Neuronal stem cell (in vitro differentiated cells): ENCODE measurements at regions not wholly inside any gene's neighbourhood (a gene's known extent, or its start where the extent isn't known, plus 50 kb on each side); places are given as distances from the start of the nearest gene placed in this dataset.

Source experiments
- DNase-seq: peaks from one replicate; pipeline ENCODE4 v3.0.0-alpha.2; 2013; ENCODE audit warnings: low spot score
- H2AFZ ChIP-seq: one replicate; pipeline ENCODE4 v1.6.1; 2013; ENCODE audit warnings: mild to moderate bottlenecking, low read length, inconsistent platforms
- H2AK5ac ChIP-seq: 2 replicates; pipeline ENCODE4 v1.6.1; 2013; ENCODE audit warnings: low read depth, mild to moderate bottlenecking, inconsistent platforms, low read length, moderate library complexity, mixed read lengths
- H2BK120ac ChIP-seq: 2 replicates; pipeline ENCODE4 v1.6.1; 2013; ENCODE audit warnings: low read depth, mild to moderate bottlenecking, inconsistent platforms, low read length, moderate library complexity, mixed read lengths
- H2BK12ac ChIP-seq: one replicate; pipeline ENCODE4 v1.6.1; 2013; ENCODE audit warnings: low read length, inconsistent platforms
- H2BK15ac ChIP-seq: 2 replicates; pipeline ENCODE4 v1.6.1; 2013; ENCODE audit warnings: mild to moderate bottlenecking, low read length, inconsistent platforms, mixed read lengths
- H2BK5ac ChIP-seq: one replicate; pipeline ENCODE4 v1.6.1; 2013; ENCODE audit warnings: inconsistent platforms, mild to moderate bottlenecking, low read length, moderate library complexity
- H3K14ac ChIP-seq: one replicate; pipeline ENCODE4 v1.6.1; 2013; ENCODE audit warnings: low read length, inconsistent platforms
- H3K18ac ChIP-seq: 2 replicates; pipeline ENCODE4 v1.6.1; 2013; ENCODE audit warnings: low read length, inconsistent platforms
- H3K23ac ChIP-seq: 2 replicates; pipeline ENCODE4 v1.6.1; 2013; ENCODE audit warnings: low read depth, mild to moderate bottlenecking, mixed read lengths, low read length, inconsistent platforms; ENCODE audit not compliant: poor library complexity
- H3K27ac ChIP-seq: replicated peaks from 3 replicates; pipeline ENCODE4 v1.5.1; 2013; ENCODE audit warnings: low read length, inconsistent platforms
- H3K27me3 ChIP-seq, 3 experiments: 2 replicates each; pipeline ENCODE4 v1.6.1; 2013; ENCODE audit warnings: low read length in 3 of 3, mild to moderate bottlenecking in 2 of 3, inconsistent platforms in 1 of 3, low read depth in 1 of 3, mixed read lengths in 1 of 3, moderate library complexity in 1 of 3; ENCODE audit not compliant: control insufficient read depth in 3 of 3, insufficient read depth in 3 of 3
- H3K36me3 ChIP-seq, 2 donors: replicated peaks in 1 of 2; 2 replicates each; pipeline ENCODE4 v1.6.1; 2013; ENCODE audit warnings: low read length in 2 of 2; ENCODE audit not compliant: control insufficient read depth in 2 of 2, insufficient read depth in 2 of 2
- H3K4ac ChIP-seq: 2 replicates; pipeline ENCODE4 v1.6.1; 2013; ENCODE audit warnings: inconsistent platforms, mild to moderate bottlenecking, low read length, moderate library complexity
- H3K4me1 ChIP-seq, 2 donors: 1 replicate in 1 of 2; 2 replicates in 1 of 2; pipeline ENCODE4 v1.6.1; 2013; ENCODE audit warnings: low read length in 2 of 2, low read depth in 1 of 2; ENCODE audit not compliant: control insufficient read depth in 2 of 2, insufficient read depth in 1 of 2
- H3K4me2 ChIP-seq: one replicate; pipeline ENCODE4 v1.6.1; 2013; ENCODE audit warnings: mild to moderate bottlenecking, low read length, inconsistent platforms; ENCODE audit not compliant: insufficient read depth, poor library complexity, severe bottlenecking
- H3K4me3 ChIP-seq, 2 donors: 2 replicates each; pipeline ENCODE4 v1.5.1; 2013; ENCODE audit warnings: low read length in 2 of 2, mild to moderate bottlenecking in 2 of 2, inconsistent platforms in 1 of 2, moderate library complexity in 1 of 2
- H3K79me1 ChIP-seq: one replicate; pipeline ENCODE4 v1.6.1; 2013; ENCODE audit warnings: low read depth, mild to moderate bottlenecking, inconsistent platforms, low read length, moderate library complexity
- H3K9ac ChIP-seq: one replicate; pipeline ENCODE4 v1.6.1; 2013; ENCODE audit warnings: mild to moderate bottlenecking, low read depth, low read length, inconsistent platforms; ENCODE audit not compliant: poor library complexity
- H3K9me3 ChIP-seq, 2 donors: replicated peaks in 1 of 2; 2 replicates each; pipeline versions ENCODE3 to v1.6.1; 2013; ENCODE audit warnings: low read length in 2 of 2, mild to moderate bottlenecking in 2 of 2, inconsistent platforms in 1 of 2, low read depth in 1 of 2, mixed read lengths in 1 of 2, moderate library complexity in 1 of 2; ENCODE audit not compliant: control insufficient read depth in 2 of 2, insufficient read depth in 1 of 2
- H4K8ac ChIP-seq: one replicate; pipeline ENCODE4 v1.6.1; 2013; ENCODE audit warnings: low read depth, mild to moderate bottlenecking, inconsistent platforms, low read length, moderate library complexity
- H4K91ac ChIP-seq: one replicate; pipeline ENCODE4 v1.6.1; 2013; ENCODE audit warnings: low read length, low read depth, mild to moderate bottlenecking, inconsistent platforms; ENCODE audit not compliant: poor library complexity
- WGBS, 2 donors: extraction: QIAGEN DNeasy Blood & Tissue Kit; methylation state at CpG; one replicate each; pipeline ENCODE4 v1.1.7; 2013; ENCODE audit warnings: missing lambda C conversion rate in 2 of 2, mixed read lengths in 1 of 2; ENCODE audit not compliant: insufficient read length in 2 of 2, insufficient replicate concordance in 1 of 2; ENCODE audit errors: extremely low coverage in 2 of 2; 5-methylcytosine and 5-hydroxymethylcytosine counted together

DNA sequence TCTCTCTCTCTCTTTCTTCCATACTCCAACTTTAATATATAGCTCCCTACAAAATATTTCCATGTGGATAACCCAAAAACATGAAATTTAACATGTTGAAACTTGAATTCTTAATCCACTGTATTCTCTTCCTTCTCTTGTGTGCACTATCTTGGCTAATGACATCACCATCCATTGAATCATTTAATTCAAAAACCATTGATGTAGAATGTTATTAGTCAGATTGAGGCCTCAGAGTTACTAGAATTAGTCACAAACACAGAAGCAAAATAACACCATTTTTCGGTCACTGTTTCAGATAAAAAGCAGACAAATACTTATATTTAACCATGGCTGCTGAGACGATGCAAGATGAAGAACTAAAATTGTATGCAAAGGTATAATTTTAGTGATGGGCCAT, 256.9 kb upstream of the LRRC3B start:
- Histone ChIP-seq H2BK15ac (no peak overlapping the region), H2BK120ac (no peak overlapping the region), H2AFZ (no peak overlapping the region), H2BK5ac (no peak overlapping the region), H3K4me2 (no peak overlapping the region), H4K8ac (no peak overlapping the region), H3K9me3 (no peaks in the 10 kb centered on the region), H3K27me3 (no peaks in the 10 kb centered on the region), H4K91ac (no peak overlapping the region), H3K27ac (no peak overlapping the region), H3K4ac (no peak overlapping the region), H2AK5ac (no peak overlapping the region), H3K79me1 (no peaks in the 10 kb centered on the region), H3K9ac (no peak overlapping the region), H3K23ac (no peak overlapping the region), H2BK12ac (no peak overlapping the region), H3K14ac (no peak overlapping the region), H3K4me3 (no peak overlapping the region), H3K36me3 (no peaks in the 10 kb centered on the region), H3K4me1 (no peaks in the 10 kb centered on the region), H3K18ac (no peak overlapping the region)
- no peak for DNase-seq
- WGBS, 2 donors, result no CpG with 5 or more reads among the region's 2 CpGs

DNA sequence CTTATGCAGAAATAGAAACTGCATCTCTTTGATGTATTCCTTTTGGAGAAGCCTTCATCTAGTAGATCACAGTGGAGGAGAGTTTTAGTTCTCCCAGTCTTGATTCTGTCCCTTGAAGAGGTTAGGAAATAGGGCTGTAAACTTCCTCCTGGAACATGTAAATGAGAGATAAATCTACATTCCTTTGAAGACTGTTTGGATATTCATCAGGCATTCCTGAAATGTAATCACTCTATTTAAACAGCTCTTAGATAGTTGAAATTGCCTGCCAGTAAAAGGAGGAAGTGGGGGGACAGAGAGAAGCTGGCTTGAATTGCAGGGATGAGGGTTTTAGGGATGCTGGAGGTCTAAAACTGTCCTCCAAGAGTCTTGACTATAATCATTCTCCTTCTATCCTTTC, 254.3 kb upstream of the LRRC3B start:
- Histone ChIP-seq H3K9ac (no peak overlapping the region), H3K79me1 (no peaks in the 10 kb centered on the region), H3K27me3 (no peaks in the 10 kb centered on the region), H2BK15ac (no peak overlapping the region), H3K4me2 (no peak overlapping the region), H3K23ac (no peak overlapping the region), H4K91ac (no peak overlapping the region), H2BK5ac (no peak overlapping the region), H3K18ac (no peak overlapping the region), H2AK5ac (no peak overlapping the region), H2BK12ac (no peak overlapping the region), H3K14ac (no peak overlapping the region), H2BK120ac (no peak overlapping the region), H2AFZ (no peak overlapping the region), H3K27ac (no peak overlapping the region), H3K4me3 (no peak overlapping the region), H3K4me1 (no peaks in the 10 kb centered on the region), H3K4ac (no peak overlapping the region), H4K8ac (no peak overlapping the region), H3K36me3 (no peaks in the 10 kb centered on the region), H3K9me3 (no peaks in the 10 kb centered on the region)
- no peak for DNase-seq

GRCh38 chr3:26369133-26369532, 253.4 kb upstream of the LRRC3B start:
- no peaks in the 10 kb centered on the region for H3K79me1 ChIP-seq
- H3K14ac ChIP-seq, result no peak overlapping the region
- no peak overlapping the region for H3K23ac ChIP-seq
- no peak for DNase-seq
- no peaks in the 10 kb centered on the region for H3K4me1 ChIP-seq
- H3K4ac ChIP-seq, result no peak overlapping the region
- H2AK5ac ChIP-seq, result no peak overlapping the region
- H3K27ac ChIP-seq, result no peak overlapping the region
- no peak overlapping the region for H2AFZ ChIP-seq
- H3K4me2 ChIP-seq, result no peak overlapping the region
- no peak overlapping the region for H3K9ac ChIP-seq
- no peak overlapping the region for H2BK12ac ChIP-seq
- no peak overlapping the region for H2BK120ac ChIP-seq
- H3K27me3 ChIP-seq, result no peaks in the 10 kb centered on the region
- H2BK15ac ChIP-seq, result no peak overlapping the region
- H2BK5ac ChIP-seq, result no peak overlapping the region
- H3K4me3 ChIP-seq, result no peak overlapping the region
- H4K8ac ChIP-seq, result no peak overlapping the region
- H3K36me3 ChIP-seq, result no peaks in the 10 kb centered on the region
- no CpG with 5 or more reads among the region's 7 CpGs for WGBS, 2 donors
- H3K9me3 ChIP-seq, result no peaks in the 10 kb centered on the region
- no peak overlapping the region for H4K91ac ChIP-seq
- no peak overlapping the region for H3K18ac ChIP-seq

DNA sequence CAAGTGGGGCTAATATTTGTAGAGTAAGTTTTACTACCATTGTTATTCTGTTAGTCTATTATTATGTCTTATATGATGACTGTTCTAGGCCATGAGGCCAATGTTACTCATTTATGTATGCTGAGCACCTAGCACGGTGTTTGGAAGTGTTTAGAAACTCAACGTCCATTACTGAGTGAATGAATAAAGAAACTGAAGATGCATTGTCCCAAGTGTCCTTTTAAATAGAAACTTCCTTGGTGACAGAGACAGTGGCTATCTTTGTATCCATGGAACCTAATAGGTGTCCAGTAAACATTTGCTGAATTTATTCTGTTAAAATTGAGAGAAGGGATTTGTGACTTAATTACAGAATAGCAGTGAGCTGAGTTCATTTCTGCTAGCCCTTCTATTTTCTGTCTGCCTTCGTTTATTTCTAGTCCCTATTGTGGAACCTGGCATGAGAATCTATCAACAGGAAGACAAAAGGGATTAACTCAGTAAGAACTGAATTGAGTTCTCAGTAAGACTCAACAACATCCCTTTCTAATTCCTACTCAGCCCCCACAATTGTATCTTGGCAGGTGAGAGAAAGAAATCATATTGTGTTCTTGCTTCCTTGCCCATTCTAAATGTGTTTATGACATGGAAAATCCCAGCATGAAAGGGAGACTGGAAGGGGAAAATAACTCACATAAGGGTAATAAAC, 246.6 kb upstream of the LRRC3B start:
- no peak overlapping the region for H3K4ac ChIP-seq
- DNase-seq, result peak; percentile 20
- no peak overlapping the region for H4K91ac ChIP-seq
- H2BK15ac ChIP-seq, result no peak overlapping the region
- no peaks in the 10 kb centered on the region for H3K27me3 ChIP-seq
- no peaks in the 10 kb centered on the region for H3K9me3 ChIP-seq
- H3K18ac ChIP-seq, result no peak overlapping the region
- no peak overlapping the region for H4K8ac ChIP-seq
- no peak overlapping the region for H2AFZ ChIP-seq
- no peak overlapping the region for H3K23ac ChIP-seq
- no peak overlapping the region for H2AK5ac ChIP-seq
- H3K36me3 ChIP-seq, result no peaks in the 10 kb centered on the region
- no peak overlapping the region for H2BK5ac ChIP-seq
- no peak overlapping the region for H3K9ac ChIP-seq
- WGBS, 2 donors, result no CpG with 5 or more reads among the region's 3 CpGs
- no peak overlapping the region for H3K14ac ChIP-seq
- H3K27ac ChIP-seq, result no peak overlapping the region
- H3K4me3 ChIP-seq, result no peak overlapping the region
- H3K4me2 ChIP-seq, result no peak overlapping the region
- H2BK120ac ChIP-seq, result no peak overlapping the region
- no peaks in the 10 kb centered on the region for H3K79me1 ChIP-seq
- H2BK12ac ChIP-seq, result no peak overlapping the region
- peaks cover 0 to 2% of the 10 kb centered on the region in 2 donors for H3K4me1 ChIP-seq
